A673 (cell line): ENCODE measurements at regions not wholly inside any gene's neighbourhood (a gene's known extent, or its start where the extent isn't known, plus 50 kb on each side); places are given as distances from the start of the nearest gene placed in this dataset.

Experiments
- BruUV-seq: library from RNA; stranded (reverse); fragments of 400-500 nt; replicated peaks from 2 replicates; lab custom pipeline; 2021; lab: Mats Ljungman, UMichigan
- CTCF ChIA-PET: fragments of 300-600 bp; sonication (Branson Sonifier 250); formaldehyde crosslinking; loops from one replicate; lab custom pipeline; 2022; ENCODE audit warnings: antibody characterized with exemption; lab: Charles Lee
- POLR2A ChIA-PET: fragments of 300-600 bp; sonication (Branson Sonifier 250); formaldehyde crosslinking; loops from one replicate; lab custom pipeline; 2022; ENCODE audit warnings: antibody characterized with exemption; ENCODE audit not compliant: low non-redundant PET; lab: Charles Lee
- DNase-seq: peaks from one replicate; pipeline ENCODE4 v3.0.0-alpha.2; 2015; ENCODE audit warnings: low spot score
- H3K27ac ChIP-seq: fragments of 200-600 bp; sonication (generic); 2 replicates; pipeline ENCODE4 v1.5.1; 2016; ENCODE audit warnings: mixed run types, low read depth, mild to moderate bottlenecking, mixed read lengths, antibody characterized with exemption, low read length; ENCODE audit not compliant: poor library complexity, severe bottlenecking
- H3K27me3 ChIP-seq: fragments of 200-600 bp; sonication (generic); replicated peaks from 2 replicates; pipeline ENCODE4 v1.6.1; 2017; ENCODE audit warnings: mixed run types, low read depth, mild to moderate bottlenecking, mixed read lengths, antibody characterized with exemption, low read length; ENCODE audit not compliant: insufficient read depth, poor library complexity
- H3K36me3 ChIP-seq: fragments of 200-600 bp; sonication (generic); 2 replicates; pipeline ENCODE4 v1.6.1; 2016; ENCODE audit warnings: mixed run types, mild to moderate bottlenecking, mixed read lengths, antibody characterized with exemption, low read length; ENCODE audit not compliant: insufficient read depth, poor library complexity, severe bottlenecking
- H3K4me1 ChIP-seq: fragments of 200-600 bp; sonication (generic); 2 replicates; pipeline ENCODE4 v1.6.1; 2017; ENCODE audit warnings: mixed run types, mild to moderate bottlenecking, mixed read lengths, antibody characterized with exemption, low read length; ENCODE audit not compliant: insufficient read depth, poor library complexity, severe bottlenecking
- H3K4me3 ChIP-seq: fragments of 200-600 bp; sonication (generic); 2 replicates; pipeline ENCODE4 v1.5.1; 2016; ENCODE audit warnings: low read depth, mixed run types, mild to moderate bottlenecking, mixed read lengths, low read length; ENCODE audit not compliant: poor library complexity, severe bottlenecking
- H3K9me3 ChIP-seq: fragments of 200-600 bp; sonication (generic); 2 replicates; pipeline ENCODE4 v1.6.1; 2016; ENCODE audit warnings: mixed run types, low read depth, mild to moderate bottlenecking, mixed read lengths, antibody characterized with exemption, low read length; ENCODE audit not compliant: poor library complexity, severe bottlenecking
- CTCF ChIP-seq: fragments of 300-800, 200-600 bp; sonication (generic); conservative IDR thresholded peaks from 2 replicates; pipeline ENCODE4 v1.5.1; 2017; ENCODE audit warnings: low read depth, mild to moderate bottlenecking, antibody characterized with exemption, low read length, moderate library complexity, mixed read lengths
- EZH2 ChIP-seq: fragments of 200-600 bp; sonication (generic); IDR thresholded peaks from 2 replicates; pipeline ENCODE4 v1.6.1; 2017; ENCODE audit warnings: borderline replicate concordance, low read depth, mild to moderate bottlenecking, mixed read lengths, antibody characterized with exemption, low read length; ENCODE audit not compliant: poor library complexity, severe bottlenecking
- intact Hi-C: fragments of 100-400 bp; cut with micrococcal nuclease; formaldehyde crosslinking; loops from one replicate; pipeline ENCODE4 v1.10.0; 2022; ENCODE audit not compliant: unreplicated experiment

GRCh38 chr9:36781533-36781932, 208.8 kb downstream of the MELK start:
- TF ChIP-seq CTCF, result no peak
- TF ChIP-seq EZH2, result no peak
- ChIA-PET CTCF (no interaction called here), POLR2A (no interaction called here)
- no peaks in the 10 kb centered on the region for H3K36me3 ChIP-seq
- peaks cover 51% of the 10 kb centered on the region for H3K27me3 ChIP-seq
- no peaks in the 10 kb centered on the region for H3K9me3 ChIP-seq
- H3K4me3 ChIP-seq, result no peak overlapping the region
- no peak for DNase-seq
- no peaks in the 10 kb centered on the region for H3K4me1 ChIP-seq
- BruUV-seq, result no TSS peak
- no peak overlapping the region for H3K27ac ChIP-seq
- intact Hi-C loops, result no loop called here
